CD4-positive, CD25-positive, alpha-beta regulatory T cell (primary cell): ENCODE measurements at regions not wholly inside any gene's neighbourhood (a gene's known extent, or its start where the extent isn't known, plus 50 kb on each side); places are given as distances from the start of the nearest gene placed in this dataset.

Experiments
- ATAC-seq, 2 donors: fragments of 150-1000 bp; cut with Tn5 transposase; one replicate each; pipeline ENCODE4 v1.10.0; 2021; ENCODE audit warnings: low read depth in 2 of 2, moderate number of reproducible peaks in 2 of 2, moderate library complexity in 1 of 2
- DNase-seq, 3 donors: peaks; one replicate each; pipeline versions ENCODE4 v3.0.0 to v3.0.0-alpha.2; 2012 to 2022; ENCODE audit warnings: mixed read lengths in 1 of 3
- H3K27ac ChIP-seq: one replicate; pipeline ENCODE4 v1.7.0; 2013; ENCODE audit warnings: mild to moderate bottlenecking, low read length; ENCODE audit not compliant: insufficient read depth, poor library complexity, severe bottlenecking
- H3K27me3 ChIP-seq: one replicate; pipeline ENCODE4 v1.7.0; 2013; ENCODE audit warnings: low read length; ENCODE audit not compliant: control insufficient read depth, insufficient read depth
- H3K36me3 ChIP-seq: one replicate; pipeline ENCODE4 v1.7.0; 2013; ENCODE audit warnings: mild to moderate bottlenecking, low read length, moderate library complexity; ENCODE audit not compliant: control insufficient read depth, insufficient read depth
- H3K4me1 ChIP-seq: 2 replicates; pipeline ENCODE4 v1.7.0; 2013; ENCODE audit warnings: mild to moderate bottlenecking, low read length; ENCODE audit not compliant: insufficient read depth, control insufficient read depth, poor library complexity, severe bottlenecking
- H3K4me3 ChIP-seq: one replicate; pipeline ENCODE4 v1.7.0; 2013; ENCODE audit warnings: low read depth, mild to moderate bottlenecking, low read length, moderate library complexity
- H3K9me3 ChIP-seq, 2 experiments: 1 replicate in 1 of 2; 2 replicates in 1 of 2; pipeline ENCODE4 v1.7.0; 2013; ENCODE audit warnings: low read length in 2 of 2, mild to moderate bottlenecking in 1 of 2, moderate library complexity in 1 of 2; ENCODE audit not compliant: control insufficient read depth in 2 of 2
- H3K27ac Mint-ChIP-seq, 3 donors: one replicate each; pipeline ENCODE4 v1.8.0; 2020 to 2022; ENCODE audit warnings: mild to moderate bottlenecking in 3 of 3, mixed read lengths in 3 of 3, moderate library complexity in 2 of 3
- H3K27me3 Mint-ChIP-seq: one replicate; pipeline ENCODE4 v1.8.0; 2022; ENCODE audit warnings: mild to moderate bottlenecking, mixed read lengths
- H3K36me3 Mint-ChIP-seq: one replicate; pipeline ENCODE4 v1.8.0; 2020; ENCODE audit warnings: mixed read lengths
- H3K4me1 Mint-ChIP-seq, 4 donors: one replicate each; pipeline ENCODE4 v1.8.0; 2020 to 2022; ENCODE audit warnings: mixed read lengths in 4 of 4, mild to moderate bottlenecking in 1 of 4
- H3K4me3 Mint-ChIP-seq, 4 donors: one replicate each; pipeline ENCODE4 v1.8.0; 2020 to 2022; ENCODE audit warnings: mild to moderate bottlenecking in 4 of 4, mixed read lengths in 4 of 4, moderate library complexity in 3 of 4
- H3K9me3 Mint-ChIP-seq, 7 donors: one replicate each; pipeline ENCODE4 v1.8.0; 2020 to 2022; ENCODE audit warnings: mixed read lengths in 7 of 7, mild to moderate bottlenecking in 3 of 7, moderate library complexity in 2 of 7

DNA sequence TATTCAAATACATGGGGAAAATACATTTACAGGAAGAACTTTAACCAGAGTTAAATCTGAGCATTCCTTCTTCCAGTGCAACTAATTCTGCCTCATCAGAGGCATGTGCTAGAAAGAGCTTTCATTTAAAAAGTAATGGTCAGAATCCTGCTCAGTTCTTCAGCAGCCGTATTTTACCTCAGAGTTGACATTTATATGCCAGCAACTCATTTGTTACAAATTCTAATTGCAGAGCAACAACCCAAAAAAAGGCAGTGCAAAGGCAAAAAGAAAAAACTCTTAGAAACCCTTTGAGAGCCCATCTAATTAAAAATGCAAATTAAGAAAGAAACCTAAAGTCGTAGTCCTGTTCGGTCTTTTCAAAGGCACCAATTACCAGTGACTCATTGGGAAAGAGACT is 392.5 kb downstream of the PBX1 start:
- no peak overlapping the region for H3K27ac Mint-ChIP-seq

DNA sequence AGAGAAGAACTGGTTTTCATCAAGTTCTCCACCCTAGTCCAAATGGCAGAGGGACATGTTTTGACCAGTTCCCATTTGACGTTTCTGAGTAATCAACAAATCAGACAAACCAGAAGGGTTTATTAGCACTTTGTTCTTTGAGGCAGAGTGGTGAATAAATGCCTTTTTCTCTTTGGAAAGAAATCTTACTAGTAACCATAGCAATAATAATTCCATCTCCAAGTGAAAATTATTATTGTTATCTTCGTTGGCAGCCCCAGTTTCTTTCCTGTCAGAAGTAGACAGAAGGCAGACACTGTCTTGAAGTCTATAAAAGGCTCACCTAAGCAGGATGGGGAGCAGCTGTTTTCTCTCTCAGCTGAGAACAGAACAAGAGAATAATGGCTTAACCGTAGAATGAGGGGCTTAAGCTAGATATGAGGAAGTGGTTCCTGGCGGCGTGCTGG is 391.6 kb downstream of the PBX1 start:
- no peak for ATAC-seq
- no peaks in the 10 kb centered on the region for H3K36me3 Mint-ChIP-seq
- Histone ChIP-seq H3K27me3 (no peaks in the 10 kb centered on the region), H3K36me3 (no peaks in the 10 kb centered on the region), H3K4me3 (no peak overlapping the region), H3K4me1 (no peaks in the 10 kb centered on the region), H3K9me3 (peaks cover 6 to 16% of the 10 kb centered on the region in 2 experiments), H3K27ac (no peak overlapping the region)
- H3K9me3 Mint-ChIP-seq, result peaks cover 0 to 34% (median 8%) of the 10 kb centered on the region in 7 donors
- no peak for DNase-seq
- no peak overlapping the region for H3K27ac Mint-ChIP-seq
- H3K4me3 Mint-ChIP-seq, result no peak overlapping the region
- no peaks in the 10 kb centered on the region for H3K27me3 Mint-ChIP-seq
- H3K4me1 Mint-ChIP-seq, result no peaks in the 10 kb centered on the region

More for the DNA sequence above, 392.5 kb downstream of the PBX1 start:
- no peaks in the 10 kb centered on the region for H3K27me3 ChIP-seq
- no peaks in the 10 kb centered on the region for H3K36me3 ChIP-seq
- Mint-ChIP-seq H3K4me3 (no peak overlapping the region), H3K9me3 (peaks cover 0 to 34% (median 8%) of the 10 kb centered on the region in 7 donors), H3K27me3 (no peaks in the 10 kb centered on the region), H3K4me1 (no peaks in the 10 kb centered on the region), H3K36me3 (no peaks in the 10 kb centered on the region)
- H3K9me3 ChIP-seq, result peaks cover 6 to 16% of the 10 kb centered on the region in 2 experiments
- DNase-seq (no peak), ATAC-seq (no peak)
- no peaks in the 10 kb centered on the region for H3K4me1 ChIP-seq
- H3K27ac ChIP-seq, result no peak overlapping the region
- no peak overlapping the region for H3K4me3 ChIP-seq

DNA sequence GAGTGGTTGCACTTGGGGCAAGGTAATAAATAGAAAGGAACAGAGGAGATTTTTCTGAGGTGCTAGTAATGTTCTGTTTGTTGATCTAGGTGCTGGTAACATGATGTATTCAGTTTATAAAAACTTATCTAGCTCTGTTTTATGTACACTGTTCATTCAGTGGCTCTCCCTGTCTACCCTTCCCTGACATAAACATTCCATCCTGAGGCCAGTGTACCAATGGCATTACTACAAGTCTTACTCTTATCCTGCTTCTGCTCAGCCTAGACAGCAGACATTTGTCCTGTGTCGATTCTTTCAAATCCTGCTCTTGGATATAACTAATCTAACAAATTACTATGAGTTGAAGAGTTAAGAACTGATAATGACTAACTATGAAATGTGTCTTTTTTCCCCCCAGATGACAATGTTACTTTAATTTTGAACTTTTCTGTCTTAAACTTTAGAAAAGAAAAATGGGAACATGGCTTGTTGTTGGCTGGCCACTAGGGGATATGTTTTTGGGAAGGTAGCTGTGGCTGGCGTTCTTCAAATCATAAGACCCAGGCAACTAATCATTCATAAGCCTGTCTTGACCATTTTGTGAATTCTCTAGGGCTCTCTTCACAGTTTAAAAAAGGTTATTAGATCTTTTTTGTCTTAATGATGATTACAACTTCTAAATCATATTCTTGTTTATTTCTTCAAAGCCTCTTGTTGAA is 390.9 kb downstream of the PBX1 start:
- H3K27me3 Mint-ChIP-seq, result no peaks in the 10 kb centered on the region
- no peaks in the 10 kb centered on the region for H3K36me3 Mint-ChIP-seq
- Histone ChIP-seq H3K4me1 (no peaks in the 10 kb centered on the region), H3K4me3 (no peak overlapping the region), H3K36me3 (no peaks in the 10 kb centered on the region), H3K27ac (no peak overlapping the region), H3K9me3 (peaks cover 6 to 16% of the 10 kb centered on the region in 2 experiments), H3K27me3 (no peaks in the 10 kb centered on the region)
- no peak for DNase-seq
- no peak overlapping the region for H3K4me3 Mint-ChIP-seq
- H3K9me3 Mint-ChIP-seq, result peaks cover 0 to 34% (median 8%) of the 10 kb centered on the region in 7 donors
- no peaks in the 10 kb centered on the region for H3K4me1 Mint-ChIP-seq
- no peak overlapping the region for H3K27ac Mint-ChIP-seq
- no peak for ATAC-seq

DNA sequence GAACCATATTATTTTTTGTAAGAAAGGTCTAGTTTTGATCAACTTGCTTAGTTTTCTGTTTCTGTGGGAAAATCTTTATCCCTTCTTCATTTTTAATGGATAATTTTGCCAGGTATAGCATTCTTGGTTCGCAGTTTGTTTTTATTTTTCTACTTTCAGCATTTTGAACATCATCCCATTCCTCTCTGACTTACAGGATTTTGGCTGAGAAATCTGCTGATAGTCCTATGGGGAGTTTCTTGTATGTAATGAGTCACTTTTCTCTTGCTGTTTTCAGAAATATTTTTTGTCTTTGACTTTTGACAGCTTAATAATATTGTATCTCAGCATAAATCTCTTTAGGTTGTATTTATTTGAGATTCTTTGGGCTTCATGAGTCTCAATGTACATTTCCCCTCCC is 389.1 kb downstream of the PBX1 start:
- H3K27me3 ChIP-seq, result no peaks in the 10 kb centered on the region
- no peak overlapping the region for H3K27ac Mint-ChIP-seq
- H3K9me3 ChIP-seq, result peaks cover 6 to 16% of the 10 kb centered on the region in 2 experiments
- no peaks in the 10 kb centered on the region for H3K4me1 ChIP-seq
- no peaks in the 10 kb centered on the region for H3K27me3 Mint-ChIP-seq
- H3K4me1 Mint-ChIP-seq, result no peaks in the 10 kb centered on the region
- ATAC-seq (no peak), DNase-seq (no peak)
- no peak overlapping the region for H3K4me3 Mint-ChIP-seq
- H3K36me3 ChIP-seq, result no peaks in the 10 kb centered on the region
- no peaks in the 10 kb centered on the region for H3K36me3 Mint-ChIP-seq
- H3K4me3 ChIP-seq, result no peak overlapping the region
- no peak overlapping the region for H3K27ac ChIP-seq
- H3K9me3 Mint-ChIP-seq, result peaks cover 2 to 34% (median 6%) of the 10 kb centered on the region in 7 donors

DNA sequence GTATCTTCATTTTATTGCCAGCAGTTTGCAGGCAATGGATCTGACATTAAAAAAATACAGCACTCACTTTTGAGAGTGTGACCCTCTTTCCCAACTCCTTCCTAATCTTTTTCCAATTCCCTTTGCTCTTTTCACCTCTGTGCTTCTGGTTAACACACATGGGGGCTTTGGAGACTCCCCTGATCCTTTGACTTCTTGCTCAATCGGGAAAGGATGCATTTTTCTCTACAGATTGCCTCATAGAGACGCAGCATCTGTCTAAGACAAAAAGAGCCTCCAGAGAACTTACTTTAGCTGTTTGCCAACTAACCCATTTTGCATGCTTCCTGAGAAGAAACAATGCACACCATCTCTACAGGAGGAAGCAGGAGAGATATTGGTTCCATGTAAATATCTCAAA is 378.3 kb downstream of the PBX1 start:
- ATAC-seq (no peak), DNase-seq (no peak)
- Histone ChIP-seq H3K36me3 (no peaks in the 10 kb centered on the region), H3K4me1 (no peaks in the 10 kb centered on the region), H3K27ac (no peak overlapping the region), H3K4me3 (no peak overlapping the region), H3K9me3 (no peaks in the 10 kb centered on the region), H3K27me3 (no peaks in the 10 kb centered on the region)
- Mint-ChIP-seq H3K9me3 (peaks cover 0 to 11% (median 6%) of the 10 kb centered on the region in 7 donors), H3K4me3 (no peak overlapping the region), H3K4me1 (no peaks in the 10 kb centered on the region), H3K36me3 (no peaks in the 10 kb centered on the region), H3K27me3 (no peaks in the 10 kb centered on the region), H3K27ac (no peak overlapping the region)

DNA sequence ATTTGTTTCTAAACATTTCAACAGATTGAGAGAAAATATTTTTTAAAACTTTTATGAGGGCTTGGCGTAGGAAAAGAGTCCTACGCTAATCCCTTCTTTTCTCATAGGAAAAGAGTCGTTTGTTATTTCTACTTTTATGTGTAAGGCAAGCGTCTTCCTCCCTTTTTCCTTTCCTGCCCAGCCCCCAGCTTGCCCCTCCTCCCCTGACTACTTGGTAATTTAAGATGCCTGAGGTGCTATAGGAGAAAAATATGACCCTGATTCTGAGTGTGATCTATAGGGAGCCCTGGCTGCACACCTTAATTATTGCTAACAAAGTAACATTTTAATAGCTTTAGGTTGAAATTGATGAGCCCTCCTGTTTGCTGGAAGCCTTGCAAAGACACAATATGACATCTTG is 373.6 kb downstream of the PBX1 start:
- DNase-seq (no peak), ATAC-seq (no peak)
- H3K27ac Mint-ChIP-seq, result no peak overlapping the region
- no peak overlapping the region for H3K4me3 ChIP-seq
- no peaks in the 10 kb centered on the region for H3K4me1 Mint-ChIP-seq
- H3K27me3 ChIP-seq, result no peaks in the 10 kb centered on the region
- no peaks in the 10 kb centered on the region for H3K36me3 Mint-ChIP-seq
- no peaks in the 10 kb centered on the region for H3K9me3 ChIP-seq
- no peaks in the 10 kb centered on the region for H3K27me3 Mint-ChIP-seq
- no peak overlapping the region for H3K4me3 Mint-ChIP-seq
- no peaks in the 10 kb centered on the region for H3K4me1 ChIP-seq
- H3K36me3 ChIP-seq, result no peaks in the 10 kb centered on the region
- H3K9me3 Mint-ChIP-seq, result peaks cover 0 to 4% (median 2%) of the 10 kb centered on the region in 7 donors
- H3K27ac ChIP-seq, result no peak overlapping the region

DNA sequence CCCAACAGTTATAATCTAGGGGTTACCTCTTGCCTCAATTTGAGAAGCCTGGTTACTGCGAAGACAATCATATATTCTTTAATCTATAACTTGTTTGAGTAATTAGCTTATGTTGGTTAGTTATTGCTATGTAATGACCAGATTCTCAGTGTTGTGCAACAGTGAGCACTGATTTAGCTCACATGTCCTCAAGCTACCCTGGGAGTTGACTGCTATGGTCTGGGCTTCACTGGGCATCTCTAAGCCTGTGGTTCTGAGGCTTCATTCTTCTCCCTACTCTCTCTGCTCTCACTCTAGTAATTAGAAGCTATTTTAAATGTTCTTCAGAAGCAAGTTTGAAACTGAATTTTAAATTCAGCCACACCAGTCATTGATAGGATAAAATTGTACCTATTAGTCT is 371.8 kb downstream of the PBX1 start:
- Mint-ChIP-seq H3K27me3 (no peaks in the 10 kb centered on the region), H3K4me3 (no peak overlapping the region), H3K4me1 (no peaks in the 10 kb centered on the region)

DNA sequence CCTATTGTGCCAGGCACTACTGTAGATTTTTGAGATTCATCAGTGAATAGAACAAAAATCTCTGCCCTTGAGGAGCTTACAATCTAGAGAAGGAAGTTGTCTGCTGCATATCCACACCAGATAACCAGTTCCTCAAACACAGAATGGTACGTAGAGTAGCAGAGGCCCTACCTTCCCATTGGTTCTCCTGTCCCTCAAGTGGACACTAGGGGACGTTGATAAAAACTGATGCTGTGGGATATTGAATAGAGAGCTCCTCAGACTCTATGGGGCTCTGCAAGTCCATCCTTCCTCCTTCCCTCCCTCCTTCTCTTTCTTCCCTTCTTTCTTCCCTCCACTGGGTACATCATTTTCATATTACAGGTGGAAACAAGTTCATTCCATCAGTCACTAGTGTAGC is 371.3 kb downstream of the PBX1 start:
- DNase-seq (no peak), ATAC-seq (no peak)
- Histone ChIP-seq H3K9me3 (no peaks in the 10 kb centered on the region), H3K36me3 (no peaks in the 10 kb centered on the region), H3K27me3 (no peaks in the 10 kb centered on the region), H3K4me3 (no peak overlapping the region), H3K4me1 (no peaks in the 10 kb centered on the region), H3K27ac (no peak overlapping the region)
- H3K36me3 Mint-ChIP-seq, result no peaks in the 10 kb centered on the region
- no peaks in the 10 kb centered on the region for H3K4me1 Mint-ChIP-seq
- H3K4me3 Mint-ChIP-seq, result no peak overlapping the region
- no peak overlapping the region for H3K27ac Mint-ChIP-seq
- peaks cover 0 to 5% (median 2%) of the 10 kb centered on the region in 7 donors for H3K9me3 Mint-ChIP-seq
- no peaks in the 10 kb centered on the region for H3K27me3 Mint-ChIP-seq

More for the DNA sequence above, 371.8 kb downstream of the PBX1 start:
- H3K27ac Mint-ChIP-seq, result no peak overlapping the region
- Histone ChIP-seq H3K36me3 (no peaks in the 10 kb centered on the region), H3K27me3 (no peaks in the 10 kb centered on the region), H3K4me1 (no peaks in the 10 kb centered on the region), H3K4me3 (no peak overlapping the region), H3K9me3 (no peaks in the 10 kb centered on the region), H3K27ac (no peak overlapping the region)
- DNase-seq (no peak), ATAC-seq (no peak)
- peaks cover 0 to 5% (median 2%) of the 10 kb centered on the region in 7 donors for H3K9me3 Mint-ChIP-seq
- H3K36me3 Mint-ChIP-seq, result no peaks in the 10 kb centered on the region
